Sigmoid colon (tissue), 4 donors: ENCODE measurements at regions not wholly inside any gene's neighbourhood (a gene's known extent, or its start where the extent isn't known, plus 50 kb on each side); places are given as distances from the start of the nearest gene placed in this dataset.

Experiments used
- EP300 ChIP-seq, 4 donors: sonication (generic); formaldehyde crosslinking; IDR thresholded peaks; one replicate each; pipeline ENCODE4 v1.6.1; 2017; ENCODE audit warnings: antibody characterized with exemption in 4 of 4
- POLR2A ChIP-seq, 2 donors: fragments of 450-650 bp; IDR thresholded peaks; one replicate each; pipeline ENCODE4 v1.6.1; 2016; ENCODE audit warnings: antibody characterized with exemption in 2 of 2, mild to moderate bottlenecking in 2 of 2, moderate library complexity in 2 of 2
- POLR2AphosphoS5 ChIP-seq, 4 donors: sonication (generic); formaldehyde crosslinking; IDR thresholded peaks; one replicate each; pipeline ENCODE4 v1.6.1; 2017; ENCODE audit warnings: antibody characterized with exemption in 4 of 4
- TF ChIP-seq, protein P1 (sequence below), 4 experiments: fragments of 450-650 bp in 3 of 4; fragments of 200-600 bp in 1 of 4; IDR thresholded peaks; one replicate each; pipeline ENCODE4 v1.5.1; 2016 to 2019; ENCODE audit warnings: antibody characterized with exemption in 4 of 4, mild to moderate bottlenecking in 3 of 4, moderate library complexity in 2 of 4

DNA sequence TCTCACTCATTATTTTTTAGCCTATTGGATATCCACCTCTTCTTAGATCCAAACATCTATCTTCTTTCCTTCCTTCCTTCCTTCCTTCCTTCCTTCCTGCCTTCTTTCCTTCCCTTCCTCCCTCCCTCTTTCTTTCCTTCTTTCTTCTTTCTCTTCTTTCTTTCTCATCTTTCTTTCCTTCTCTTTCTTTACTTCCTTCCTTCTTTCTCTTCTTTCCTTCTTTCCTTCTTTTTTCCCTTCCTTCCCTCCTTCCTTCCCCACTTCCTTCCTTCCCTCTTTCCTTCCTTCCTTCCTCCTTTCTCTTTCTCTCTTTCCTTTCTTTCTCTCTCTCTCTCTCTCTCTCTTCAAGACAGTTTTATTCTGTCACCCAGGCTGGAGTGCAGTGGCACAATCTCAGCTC lies 1239.8 kb downstream of the PCDH7 start:
- TF ChIP-seq POLR2AphosphoS5 (IDR thresholded peaks at IDR 0.05) = no peak
- TF ChIP-seq POLR2A (IDR thresholded peaks at IDR 0.05) = no peak
- TF ChIP-seq, protein P1, sequence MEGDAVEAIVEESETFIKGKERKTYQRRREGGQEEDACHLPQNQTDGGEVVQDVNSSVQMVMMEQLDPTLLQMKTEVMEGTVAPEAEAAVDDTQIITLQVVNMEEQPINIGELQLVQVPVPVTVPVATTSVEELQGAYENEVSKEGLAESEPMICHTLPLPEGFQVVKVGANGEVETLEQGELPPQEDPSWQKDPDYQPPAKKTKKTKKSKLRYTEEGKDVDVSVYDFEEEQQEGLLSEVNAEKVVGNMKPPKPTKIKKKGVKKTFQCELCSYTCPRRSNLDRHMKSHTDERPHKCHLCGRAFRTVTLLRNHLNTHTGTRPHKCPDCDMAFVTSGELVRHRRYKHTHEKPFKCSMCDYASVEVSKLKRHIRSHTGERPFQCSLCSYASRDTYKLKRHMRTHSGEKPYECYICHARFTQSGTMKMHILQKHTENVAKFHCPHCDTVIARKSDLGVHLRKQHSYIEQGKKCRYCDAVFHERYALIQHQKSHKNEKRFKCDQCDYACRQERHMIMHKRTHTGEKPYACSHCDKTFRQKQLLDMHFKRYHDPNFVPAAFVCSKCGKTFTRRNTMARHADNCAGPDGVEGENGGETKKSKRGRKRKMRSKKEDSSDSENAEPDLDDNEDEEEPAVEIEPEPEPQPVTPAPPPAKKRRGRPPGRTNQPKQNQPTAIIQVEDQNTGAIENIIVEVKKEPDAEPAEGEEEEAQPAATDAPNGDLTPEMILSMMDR (IDR thresholded peaks at IDR 0.05) = no peak
- TF ChIP-seq EP300 (IDR thresholded peaks at IDR 0.05) = no peak
